ENCODE measurements at regions not wholly inside any gene's neighbourhood (a gene's known extent, or its start where the extent isn't known, plus 50 kb on each side); places are given as distances from the start of the nearest gene placed in this dataset.

DNA sequence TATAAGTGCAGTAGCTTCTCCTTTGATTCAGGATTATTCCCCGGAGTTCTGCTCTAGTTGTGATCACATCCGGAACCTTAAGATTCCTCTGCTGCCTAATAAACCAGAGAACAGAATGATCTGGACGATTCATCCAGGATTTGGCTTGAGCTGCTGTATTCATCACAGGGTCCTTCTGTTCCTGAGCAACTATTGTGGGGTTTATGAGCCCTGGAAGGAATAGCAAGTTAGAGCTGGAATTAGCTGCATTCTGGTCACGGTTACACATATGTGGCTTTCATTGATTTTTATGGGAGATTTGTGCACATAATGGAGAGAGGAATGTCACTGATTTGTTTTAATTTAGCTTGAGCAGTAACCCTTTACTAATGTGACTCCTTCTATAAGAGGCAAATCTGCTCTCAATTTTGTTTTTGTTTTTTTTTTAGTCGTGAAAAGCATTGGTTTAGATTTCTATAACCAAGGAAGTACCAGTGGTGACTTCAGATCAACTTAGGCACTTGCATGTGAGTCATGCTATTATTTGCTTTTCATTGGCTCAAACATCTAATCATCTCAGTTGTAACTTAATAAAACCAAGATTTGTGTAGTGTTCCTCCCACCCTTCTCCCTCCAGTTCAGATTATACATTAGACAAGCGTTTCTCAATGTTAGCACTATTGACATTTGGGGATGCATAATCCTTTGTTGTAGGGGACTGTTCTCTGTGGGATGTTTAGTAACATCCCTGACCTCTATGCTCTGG is 148.5 kb downstream of the OTOL1 start:
- no peak for ATAC-seq
- H3K27ac ChIP-seq = no peak overlapping the region
- intact Hi-C loops (cut with DNase I) = no loop called here
- no peak for DNase-seq
- TF ChIP-seq, protein P1, sequence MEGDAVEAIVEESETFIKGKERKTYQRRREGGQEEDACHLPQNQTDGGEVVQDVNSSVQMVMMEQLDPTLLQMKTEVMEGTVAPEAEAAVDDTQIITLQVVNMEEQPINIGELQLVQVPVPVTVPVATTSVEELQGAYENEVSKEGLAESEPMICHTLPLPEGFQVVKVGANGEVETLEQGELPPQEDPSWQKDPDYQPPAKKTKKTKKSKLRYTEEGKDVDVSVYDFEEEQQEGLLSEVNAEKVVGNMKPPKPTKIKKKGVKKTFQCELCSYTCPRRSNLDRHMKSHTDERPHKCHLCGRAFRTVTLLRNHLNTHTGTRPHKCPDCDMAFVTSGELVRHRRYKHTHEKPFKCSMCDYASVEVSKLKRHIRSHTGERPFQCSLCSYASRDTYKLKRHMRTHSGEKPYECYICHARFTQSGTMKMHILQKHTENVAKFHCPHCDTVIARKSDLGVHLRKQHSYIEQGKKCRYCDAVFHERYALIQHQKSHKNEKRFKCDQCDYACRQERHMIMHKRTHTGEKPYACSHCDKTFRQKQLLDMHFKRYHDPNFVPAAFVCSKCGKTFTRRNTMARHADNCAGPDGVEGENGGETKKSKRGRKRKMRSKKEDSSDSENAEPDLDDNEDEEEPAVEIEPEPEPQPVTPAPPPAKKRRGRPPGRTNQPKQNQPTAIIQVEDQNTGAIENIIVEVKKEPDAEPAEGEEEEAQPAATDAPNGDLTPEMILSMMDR (IDR thresholded peaks at IDR 0.05) = no peak
- TF ChIP-seq POLR2A (IDR thresholded peaks at IDR 0.05) = no peak
- no peaks in the 10 kb centered on the region for H3K9me3 ChIP-seq
- H3K27me3 ChIP-seq = no peaks in the 10 kb centered on the region
- no peak overlapping the region for H3K4me3 ChIP-seq
- H3K36me3 ChIP-seq = no peaks in the 10 kb centered on the region
- WGBS (ENCODE audit: insufficient coverage, low coverage, low lambda C conversion rate, missing lambda C conversion rate) = 54% methylated on average over 6 of the region's 6 CpGs
- H3K4me1 ChIP-seq = no peaks in the 10 kb centered on the region

DNA sequence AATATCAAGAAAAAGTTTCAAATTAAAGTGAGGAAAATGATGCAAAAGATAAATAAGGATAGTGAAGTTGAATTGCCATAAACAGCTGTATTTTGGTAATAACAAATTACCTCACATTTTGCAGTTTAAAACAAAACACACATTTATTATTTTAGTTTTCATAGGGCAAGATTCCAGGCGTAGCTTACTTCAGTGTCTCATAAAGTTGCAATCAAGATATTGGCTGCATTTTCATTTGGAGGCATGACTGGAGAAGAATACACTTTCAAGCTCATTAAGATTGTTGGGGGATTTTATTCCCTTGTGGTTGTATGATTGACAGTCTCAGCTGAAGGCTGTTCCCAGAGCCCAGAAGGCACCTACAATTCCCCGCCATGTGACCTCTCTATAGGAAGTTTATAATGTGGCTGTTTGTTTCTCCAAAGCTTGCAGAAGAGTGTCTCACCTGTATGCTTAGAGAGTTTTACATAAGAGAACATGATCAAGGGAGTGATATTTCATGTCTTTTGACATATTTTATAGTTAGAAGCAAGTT is 151.4 kb downstream of the OTOL1 start:
- WGBS (ENCODE audit: insufficient coverage, low coverage, low lambda C conversion rate, missing lambda C conversion rate) = 43% methylated on average over 2 of the region's 2 CpGs
- ATAC-seq = no peak
- intact Hi-C loops (cut with DNase I) = no loop called here

DNA sequence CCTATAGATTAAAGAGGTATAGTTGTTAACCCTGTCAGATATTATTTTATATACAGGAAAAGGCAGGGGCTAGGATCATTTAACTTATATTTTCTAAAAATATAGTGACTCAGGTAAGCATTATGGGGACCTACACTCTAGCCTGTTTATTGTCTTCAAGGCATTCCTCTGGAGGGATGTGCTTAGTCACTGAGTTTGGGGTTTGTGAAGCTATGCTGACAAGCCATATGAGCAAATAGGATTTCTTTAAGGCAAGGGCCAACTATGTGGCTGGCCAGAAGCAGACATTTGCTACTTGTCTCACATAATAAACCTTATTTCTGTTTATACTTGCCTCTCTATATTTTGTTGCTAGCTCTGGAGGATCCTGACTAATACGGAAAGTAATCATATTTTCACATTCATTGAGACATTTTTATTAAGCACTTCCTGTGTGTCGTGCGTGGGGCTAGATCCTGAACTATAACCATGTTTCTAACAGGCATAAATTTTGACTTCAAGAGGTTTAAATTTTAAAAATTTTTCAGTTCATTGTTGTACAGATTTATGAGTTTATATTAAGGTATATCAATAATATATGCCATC is 153.4 kb downstream of the OTOL1 start:
- TF ChIP-seq, protein P1 (IDR thresholded peaks at IDR 0.05) = no peak
- no peak for TF ChIP-seq POLR2A (IDR thresholded peaks at IDR 0.05)
- ATAC-seq (no peak), DNase-seq (no peak)
- Histone ChIP-seq H3K4me1 (no peaks in the 10 kb centered on the region), H3K4me3 (no peak overlapping the region), H3K36me3 (no peaks in the 10 kb centered on the region), H3K9me3 (no peaks in the 10 kb centered on the region), H3K27ac (no peak overlapping the region), H3K27me3 (no peaks in the 10 kb centered on the region)
- intact Hi-C loops (cut with DNase I) = no loop called here
- WGBS (ENCODE audit: insufficient coverage, low coverage, low lambda C conversion rate, missing lambda C conversion rate) = 60% methylated on average over 3 of the region's 3 CpGs

More for the DNA sequence above, 151.4 kb downstream of the OTOL1 start:
- Histone ChIP-seq H3K36me3 (no peaks in the 10 kb centered on the region), H3K4me1 (no peaks in the 10 kb centered on the region), H3K4me3 (no peak overlapping the region), H3K27ac (no peak overlapping the region), H3K27me3 (no peaks in the 10 kb centered on the region), H3K9me3 (no peaks in the 10 kb centered on the region)
- no peak for DNase-seq
- TF ChIP-seq, protein P1 (IDR thresholded peaks at IDR 0.05) = no peak
- no peak for TF ChIP-seq POLR2A (IDR thresholded peaks at IDR 0.05)

DNA sequence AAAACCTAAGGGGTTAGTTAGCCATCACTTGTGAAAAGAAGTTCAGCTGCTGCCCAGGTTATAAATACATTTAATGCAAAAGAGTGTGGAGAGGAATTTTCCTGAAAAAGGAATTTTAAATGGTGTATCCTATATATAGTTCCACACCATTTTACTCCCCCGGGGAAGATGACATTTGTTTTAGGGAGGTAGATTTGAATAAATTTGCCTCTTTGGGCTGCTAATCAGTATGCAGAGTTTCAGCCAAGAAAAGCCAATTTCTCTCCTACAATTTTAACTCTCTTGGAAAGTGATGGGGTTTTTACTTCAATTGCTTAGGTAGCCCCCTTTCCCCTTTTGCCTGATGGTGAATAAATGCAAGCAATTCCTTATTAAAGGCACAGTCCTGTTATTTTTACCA is 161.2 kb downstream of the OTOL1 start:
- no peak for TF ChIP-seq POLR2A (IDR thresholded peaks at IDR 0.05)
- TF ChIP-seq, protein P1 (IDR thresholded peaks at IDR 0.05) = no peak
- Histone ChIP-seq H3K9me3 (no peaks in the 10 kb centered on the region), H3K27ac (no peak overlapping the region), H3K4me3 (no peak overlapping the region), H3K4me1 (no peaks in the 10 kb centered on the region), H3K36me3 (no peaks in the 10 kb centered on the region), H3K27me3 (no peaks in the 10 kb centered on the region)
- intact Hi-C loops (cut with DNase I) = no loop called here
- 50% methylated on average over 1 of the region's 1 CpG for WGBS (ENCODE audit: insufficient coverage, low coverage, low lambda C conversion rate, missing lambda C conversion rate)
- ATAC-seq (no peak), DNase-seq (no peak)
